ENCODE measurements at regions not wholly inside any gene's neighbourhood (a gene's known extent, or its start where the extent isn't known, plus 50 kb on each side); places are given as distances from the start of the nearest gene placed in this dataset.

DNA sequence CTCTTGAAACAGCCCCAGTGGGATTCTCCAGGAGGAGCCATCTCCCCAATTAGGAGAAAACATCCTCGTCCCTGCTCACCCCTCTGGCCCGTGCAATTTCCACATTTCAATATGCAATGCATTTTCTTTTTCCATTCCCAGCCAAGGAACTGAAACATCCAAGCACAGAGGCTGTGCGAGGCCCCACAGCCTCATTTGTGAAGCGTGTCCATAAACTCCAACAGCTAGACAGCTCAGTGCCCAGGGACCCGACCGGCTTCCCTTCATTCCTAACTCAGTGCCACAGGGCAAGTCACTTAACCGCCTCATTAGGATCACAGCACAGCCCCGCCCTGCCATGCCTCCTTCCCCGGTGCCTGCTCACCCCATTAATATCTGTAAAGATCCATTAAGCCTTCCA lies 204.2 kb upstream of the IGF1R start:
- Histone ChIP-seq H3K79me2 (ENCODE audit: control insufficient read depth, insufficient read depth, low read length) (no peaks in the 10 kb centered on the region), H3K9ac (replicated peaks; ENCODE audit: extremely low read depth, insufficient read depth, low read length) (no peak overlapping the region), H3K4me2 (ENCODE audit: insufficient read depth, low read length) (no peak overlapping the region), H3K27ac (ENCODE audit: insufficient read depth, low read depth, low read length) (no peak overlapping the region), H3K4me3 (replicated peaks in 1 of 3; ENCODE audit: insufficient read depth in 1 of 3, low read depth in 1 of 3, low read length in 3 of 3) (no peak overlapping the region), H3K9me3 (replicated peaks; ENCODE audit: control insufficient read depth, insufficient read depth, low read length) (no peaks in the 10 kb centered on the region), H2AFZ (ENCODE audit: low read depth, low read length) (no peak overlapping the region), H4K20me1 (replicated peaks; ENCODE audit: control insufficient read depth, extremely low read depth, insufficient read depth, low read length) (no peaks in the 10 kb centered on the region), H3K9me1 (replicated peaks; ENCODE audit: control insufficient read depth, extremely low read depth, insufficient read depth, low read length) (no peaks in the 10 kb centered on the region), H3K27me3 (ENCODE audit: control insufficient read depth in 2 of 2, insufficient read depth in 2 of 2, low read length in 2 of 2) (no peaks in the 10 kb centered on the region), H3K36me3 (ENCODE audit: control insufficient read depth in 2 of 2, extremely low read depth in 1 of 2, insufficient read depth in 2 of 2, low read length in 2 of 2) (no peaks in the 10 kb centered on the region), H3K4me1 (ENCODE audit: control insufficient read depth, extremely low read depth, insufficient read depth, low read length) (no peaks in the 10 kb centered on the region)
- FAIRE-seq, result no peak
- DNase-seq (ENCODE audit: low read depth, low spot score), result no peak
- BruUV-seq (replicated peaks), result no TSS peak
- TF ChIP-seq FOS (IDR thresholded peaks at IDR 0.05; ENCODE audit: borderline replicate concordance, insufficient read depth, low read length) (no peak), GATA2 (IDR thresholded peaks at IDR 0.05; ENCODE audit: insufficient read depth, insufficient read length, low read depth, low read length) (no peak), EZH2 (IDR thresholded peaks at IDR 0.05; ENCODE audit: borderline replicate concordance, low read depth, low read length, severe bottlenecking) (no peak), POLR2AphosphoS5 (IDR thresholded peaks at IDR 0.05; ENCODE audit: insufficient read depth, low read depth, low read length) (no peak), POLR2A (IDR thresholded peaks at IDR 0.05; ENCODE audit: low read depth, low read length) (no peak), JUN (IDR thresholded peaks at IDR 0.05; ENCODE audit: borderline replicate concordance, insufficient read depth, insufficient read length, low read depth) (no peak), MYC (IDR thresholded peaks at IDR 0.05; ENCODE audit: low read depth, low read length) (no peak), MAX (IDR thresholded peaks at IDR 0.05; ENCODE audit: insufficient read depth, insufficient read length) (no peak)
- TF ChIP-seq, protein P1, sequence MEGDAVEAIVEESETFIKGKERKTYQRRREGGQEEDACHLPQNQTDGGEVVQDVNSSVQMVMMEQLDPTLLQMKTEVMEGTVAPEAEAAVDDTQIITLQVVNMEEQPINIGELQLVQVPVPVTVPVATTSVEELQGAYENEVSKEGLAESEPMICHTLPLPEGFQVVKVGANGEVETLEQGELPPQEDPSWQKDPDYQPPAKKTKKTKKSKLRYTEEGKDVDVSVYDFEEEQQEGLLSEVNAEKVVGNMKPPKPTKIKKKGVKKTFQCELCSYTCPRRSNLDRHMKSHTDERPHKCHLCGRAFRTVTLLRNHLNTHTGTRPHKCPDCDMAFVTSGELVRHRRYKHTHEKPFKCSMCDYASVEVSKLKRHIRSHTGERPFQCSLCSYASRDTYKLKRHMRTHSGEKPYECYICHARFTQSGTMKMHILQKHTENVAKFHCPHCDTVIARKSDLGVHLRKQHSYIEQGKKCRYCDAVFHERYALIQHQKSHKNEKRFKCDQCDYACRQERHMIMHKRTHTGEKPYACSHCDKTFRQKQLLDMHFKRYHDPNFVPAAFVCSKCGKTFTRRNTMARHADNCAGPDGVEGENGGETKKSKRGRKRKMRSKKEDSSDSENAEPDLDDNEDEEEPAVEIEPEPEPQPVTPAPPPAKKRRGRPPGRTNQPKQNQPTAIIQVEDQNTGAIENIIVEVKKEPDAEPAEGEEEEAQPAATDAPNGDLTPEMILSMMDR (IDR thresholded peaks at IDR 0.05; ENCODE audit: extremely low read depth in 1 of 2, insufficient read depth in 1 of 2, low read depth in 1 of 2, low read length in 2 of 2), result no peak
- ChIA-PET POLR2A (no interaction called here), CTCF (interaction anchor here (0.7 to 2.1 kb wide), 4 partner anchors 407 to 635 kb away, joined by 3 to 24 read pairs (median 3); no protein-coding TSS in a partner anchor)
- dilution Hi-C loops (cut with MboI; ENCODE audit: extremely low pct_ligation_motif_present, low sequenced_read_pairs) (no loop called here), intact Hi-C loops (cut with micrococcal nuclease) (loop anchor here (10.0 kb wide), 1 partner anchor 341 kb away; no protein-coding TSS in a partner anchor)
